ENCODE measurements at regions not wholly inside any gene's neighbourhood (a gene's known extent, or its start where the extent isn't known, plus 50 kb on each side); places are given as distances from the start of the nearest gene placed in this dataset.

DNA sequence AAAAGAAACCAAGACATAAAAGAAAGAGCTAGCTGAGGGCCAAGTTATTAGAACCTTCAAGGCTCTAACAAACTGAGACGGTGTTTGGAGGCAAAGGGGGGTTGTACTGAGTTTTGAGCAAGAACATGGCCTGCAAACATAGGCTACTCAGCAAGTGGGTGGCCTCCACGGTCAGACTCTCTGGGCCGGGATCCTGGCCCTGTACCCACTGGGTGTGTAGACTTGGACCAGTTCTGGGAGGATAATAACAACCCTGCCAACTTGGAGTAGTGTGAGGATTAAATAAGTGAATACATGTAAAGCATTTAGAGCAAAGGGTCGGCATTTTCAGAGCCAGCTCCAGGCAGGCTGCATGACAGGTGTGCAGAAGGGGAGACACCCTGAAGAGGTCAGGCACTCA is 56.1 kb upstream of the TNFRSF19 start:
- Mint-ChIP-seq H3K4me1 (no peaks in the 10 kb centered on the region), H3K27me3 (peaks cover 59% of the 10 kb centered on the region), H3K27ac (no peak overlapping the region), H3K4me3 (no peak overlapping the region), H3K36me3 (ENCODE audit: low read depth) (no peaks in the 10 kb centered on the region)
- DNase-seq: no peak
- H3K9me3 ChIP-seq (ENCODE audit: control insufficient read depth, low read length, poor library complexity, severe bottlenecking): no peaks in the 10 kb centered on the region
- ATAC-seq: no peak

DNA sequence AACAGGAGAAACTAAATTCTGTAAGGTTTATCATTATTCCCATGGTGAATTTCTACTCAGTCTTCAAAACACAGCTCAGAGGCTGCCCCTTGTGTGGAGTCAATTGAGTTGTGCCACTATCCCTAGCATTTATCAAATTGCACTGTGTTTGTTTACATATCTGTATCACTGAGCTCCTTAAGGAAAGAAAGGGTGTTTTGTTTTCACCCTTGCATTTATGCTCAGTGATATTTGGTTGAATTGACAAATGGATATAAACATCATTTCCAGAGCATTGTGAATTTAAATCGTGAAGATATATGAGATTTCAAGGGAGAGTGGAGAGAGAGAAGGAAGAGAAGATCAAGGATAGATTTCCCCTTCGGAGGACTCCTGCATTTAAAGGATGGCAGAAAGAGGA is 55.1 kb upstream of the TNFRSF19 start:
- Mint-ChIP-seq H3K4me3 (no peak overlapping the region), H3K36me3 (ENCODE audit: low read depth) (no peaks in the 10 kb centered on the region), H3K27me3 (peaks cover 53% of the 10 kb centered on the region), H3K4me1 (no peaks in the 10 kb centered on the region), H3K27ac (no peak overlapping the region)
- DNase-seq (no peak), ATAC-seq (no peak)
- no peaks in the 10 kb centered on the region for H3K9me3 ChIP-seq (ENCODE audit: control insufficient read depth, low read length, poor library complexity, severe bottlenecking)

DNA sequence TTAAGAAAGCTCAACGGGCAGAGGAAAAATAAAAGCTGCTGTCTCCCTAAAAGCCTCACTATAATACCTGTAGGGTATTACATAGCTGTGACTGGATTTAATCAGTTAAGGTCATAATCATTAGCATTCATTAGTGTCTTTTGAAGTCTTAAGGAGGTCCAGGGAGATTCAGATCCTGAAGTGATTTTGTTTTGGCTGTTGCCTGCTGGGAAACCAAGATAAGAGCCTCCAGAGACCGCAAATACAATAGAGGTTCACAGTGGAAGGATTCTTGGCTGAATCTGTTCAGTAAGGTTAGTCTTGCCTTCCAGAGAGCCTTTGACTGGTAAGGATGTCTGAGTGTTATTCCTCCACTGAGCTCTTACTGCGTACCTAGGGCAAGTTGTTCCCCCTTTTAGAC is 54.0 kb upstream of the TNFRSF19 start:
- Mint-ChIP-seq H3K4me1 (no peaks in the 10 kb centered on the region), H3K27me3 (peaks cover 59% of the 10 kb centered on the region), H3K27ac (no peak overlapping the region), H3K4me3 (no peak overlapping the region), H3K36me3 (ENCODE audit: low read depth) (no peaks in the 10 kb centered on the region)
- ATAC-seq: no peak
- H3K9me3 ChIP-seq (ENCODE audit: control insufficient read depth, low read length, poor library complexity, severe bottlenecking): no peaks in the 10 kb centered on the region
- DNase-seq: no peak

DNA sequence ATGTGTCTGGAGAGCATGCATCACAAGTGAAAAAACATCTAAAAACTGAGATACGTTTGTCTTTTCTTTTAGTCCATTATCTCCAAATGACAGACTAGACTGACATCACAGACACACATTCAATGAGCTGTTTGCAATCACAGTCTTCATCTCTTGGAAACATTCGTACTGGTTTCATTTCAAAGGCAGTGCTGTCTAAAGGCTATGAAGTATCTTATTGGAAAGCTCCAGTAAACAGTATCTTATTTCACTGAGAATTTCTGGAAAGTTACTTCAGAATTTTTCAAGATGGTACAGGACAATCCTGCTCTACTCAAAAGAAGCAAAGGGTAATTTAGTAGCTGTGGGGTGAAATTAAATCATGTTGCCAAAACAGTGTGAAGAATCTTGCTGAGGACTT is 53.5 kb upstream of the TNFRSF19 start:
- H3K4me1 Mint-ChIP-seq: no peaks in the 10 kb centered on the region
- H3K27me3 Mint-ChIP-seq: peaks cover 57% of the 10 kb centered on the region

DNA sequence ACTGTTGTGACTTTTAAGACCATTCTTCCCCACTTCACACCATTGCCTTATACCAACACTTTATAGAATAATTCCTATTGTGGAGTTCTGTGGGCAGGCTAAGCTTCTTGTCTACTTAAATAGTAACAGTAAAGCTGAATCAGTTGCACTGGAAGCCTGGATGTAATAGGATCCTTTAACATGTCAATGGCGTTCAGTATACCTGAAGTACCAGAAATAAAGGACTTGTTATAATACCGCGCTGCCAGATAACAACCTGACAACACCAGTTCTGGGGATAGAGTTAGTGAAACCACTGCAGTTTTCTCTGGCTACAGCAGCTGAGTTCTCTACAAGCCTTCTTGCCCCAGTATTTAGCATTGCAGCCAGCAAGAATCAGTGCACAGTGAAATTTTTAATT is 52.0 kb upstream of the TNFRSF19 start:
- Mint-ChIP-seq H3K4me1 (no peaks in the 10 kb centered on the region), H3K27me3 (peaks cover 52% of the 10 kb centered on the region), H3K27ac (no peak overlapping the region), H3K4me3 (no peak overlapping the region), H3K36me3 (ENCODE audit: low read depth) (no peaks in the 10 kb centered on the region)
- no peaks in the 10 kb centered on the region for H3K9me3 ChIP-seq (ENCODE audit: control insufficient read depth, low read length, poor library complexity, severe bottlenecking)
- DNase-seq (no peak), ATAC-seq (no peak)

More for the DNA sequence above, 53.5 kb upstream of the TNFRSF19 start:
- no peak for ATAC-seq
- Mint-ChIP-seq H3K27ac (no peak overlapping the region), H3K4me3 (no peak overlapping the region), H3K36me3 (ENCODE audit: low read depth) (no peaks in the 10 kb centered on the region)
- H3K9me3 ChIP-seq (ENCODE audit: control insufficient read depth, low read length, poor library complexity, severe bottlenecking): no peaks in the 10 kb centered on the region
- DNase-seq: no peak
